Stimulated activated CD4-positive, alpha-beta T cell treated with anti-CD3 and anti-CD28 coated beads, Interleukin-12 subunit alpha, Interleukin-12 subunit beta, amount 100 ng/mL, for 24 hours (primary cell): ENCODE measurements at regions not wholly inside any gene's neighbourhood (a gene's known extent, or its start where the extent isn't known, plus 50 kb on each side); places are given as distances from the start of the nearest gene placed in this dataset.
"Not testable (repeated sequence)": the region's sequence is repeated elsewhere in the genome, so short reads cannot be mapped to it uniquely, and the experiment has no call there.

Experiments used
- DNase-seq, 2 experiments: peaks; one replicate each; pipeline ENCODE4 v3.0.0-alpha.2; 2020; ENCODE audit warnings: low read depth in 2 of 2

DNA sequence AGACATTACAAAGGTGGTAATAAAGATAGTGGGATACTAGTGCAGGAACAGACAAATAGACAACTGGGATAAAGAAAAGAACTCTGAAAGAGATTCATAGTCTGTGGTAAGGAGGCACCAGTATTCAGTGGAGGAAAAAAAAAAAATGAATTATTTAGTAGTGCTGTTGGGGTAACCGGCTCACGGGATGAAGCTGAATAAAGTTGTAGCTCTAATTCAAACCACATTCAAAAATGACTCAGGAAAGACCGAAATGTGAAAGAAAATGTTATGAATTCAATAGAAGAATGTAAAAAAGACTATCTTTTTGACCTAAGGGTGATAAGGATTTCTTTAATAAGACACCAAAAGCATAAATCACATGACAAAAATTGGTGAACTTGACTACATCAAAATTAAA is 83.1 kb upstream of the HABP2 start:
- DNase-seq, result no peak

DNA sequence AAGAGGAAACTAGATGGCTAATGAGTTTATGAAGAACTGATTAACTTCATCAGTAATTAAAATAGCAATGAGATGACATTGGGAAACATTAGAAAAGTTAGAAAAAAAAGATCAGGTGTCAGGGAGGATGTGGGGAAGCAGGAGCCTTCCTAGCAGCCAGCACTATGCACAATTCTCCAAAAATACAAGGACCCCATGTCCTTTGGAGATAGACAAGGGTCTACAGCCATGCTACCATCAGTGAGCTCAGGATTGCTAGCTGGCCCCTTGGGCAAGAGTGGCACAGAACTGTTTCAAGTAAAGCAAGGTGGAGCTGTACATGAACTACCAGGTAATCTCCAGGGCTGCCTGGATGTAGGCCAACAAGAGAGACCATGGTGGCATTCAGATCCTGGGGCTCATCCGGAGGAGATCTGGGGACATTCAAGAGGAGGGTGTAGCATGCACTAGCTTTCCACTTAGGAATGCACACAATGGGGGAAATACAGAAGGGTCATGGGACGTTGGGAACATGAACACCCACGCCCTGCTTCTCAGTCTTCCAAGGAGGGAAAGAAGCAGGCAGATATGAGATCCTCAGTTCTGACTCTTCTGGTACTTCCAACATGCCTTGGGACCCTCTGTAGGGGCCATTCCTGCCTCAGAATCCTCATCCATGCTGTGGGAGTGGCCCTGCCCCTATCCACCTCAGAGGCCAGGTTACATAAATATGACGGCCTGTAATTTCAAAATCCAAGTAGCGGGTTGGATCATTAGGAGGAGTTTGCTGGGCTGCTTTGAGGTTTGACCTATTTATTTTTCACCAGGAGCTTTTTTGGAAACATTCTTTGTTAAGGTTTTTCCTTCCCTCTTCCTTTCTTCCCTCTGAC is 82.2 kb upstream of the HABP2 start:
- no peak for DNase-seq

DNA sequence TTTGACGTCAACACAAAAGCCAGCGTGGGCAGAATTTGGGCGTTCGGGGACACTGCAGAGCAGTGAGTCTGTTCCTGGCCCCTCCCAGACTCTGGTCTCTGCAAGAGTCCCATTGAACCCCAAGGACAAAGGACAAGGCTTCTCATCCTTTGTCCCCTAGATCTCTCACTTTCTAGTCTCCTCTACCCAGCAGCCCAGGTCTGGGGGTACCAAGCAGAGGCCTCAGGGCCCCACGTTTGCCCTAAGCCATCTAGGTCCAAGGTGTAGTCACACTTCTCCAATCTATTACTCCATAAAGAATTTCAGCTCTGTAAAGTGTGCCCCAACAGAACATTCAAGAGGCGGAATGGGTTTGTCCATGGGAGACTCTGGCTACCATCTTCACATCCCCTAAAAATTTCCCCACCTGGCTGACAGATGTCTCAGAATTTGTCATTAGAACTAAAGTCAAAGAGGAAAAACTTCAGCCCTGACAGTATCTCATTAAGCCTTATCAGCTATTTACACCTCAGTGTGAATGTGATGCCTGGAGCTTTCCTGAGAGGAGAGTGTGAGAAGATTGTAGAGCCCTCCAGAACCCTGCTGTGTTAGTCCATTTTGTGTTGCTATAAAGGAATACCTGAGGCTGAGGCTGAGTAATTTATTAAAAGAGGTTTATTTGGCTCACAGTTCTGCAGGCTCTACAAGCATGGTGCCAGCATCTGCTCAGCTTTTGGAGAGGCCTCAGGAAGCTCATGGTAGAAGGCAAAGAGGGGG is 81.4 kb upstream of the HABP2 start:
- no peak for DNase-seq

DNA sequence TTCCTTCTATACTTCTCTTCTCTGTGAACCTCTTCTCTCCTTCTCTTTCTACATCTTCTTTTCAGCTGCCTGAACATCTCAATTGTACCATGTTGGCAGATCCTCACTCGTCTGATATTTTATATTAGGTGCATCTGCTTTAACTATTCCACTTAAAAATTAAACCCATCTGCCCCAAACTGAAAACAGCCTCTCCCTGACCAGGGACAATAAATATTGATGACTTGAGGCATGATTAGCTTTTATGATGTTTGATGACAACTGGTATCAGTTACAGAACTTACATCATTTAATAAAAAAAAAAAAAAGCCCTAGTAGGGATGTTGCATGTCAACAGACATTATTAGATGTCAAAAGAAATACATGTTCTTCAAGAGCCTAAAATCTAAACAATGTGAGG is 79.8 kb upstream of the HABP2 start:
- DNase-seq, result no peak

DNA sequence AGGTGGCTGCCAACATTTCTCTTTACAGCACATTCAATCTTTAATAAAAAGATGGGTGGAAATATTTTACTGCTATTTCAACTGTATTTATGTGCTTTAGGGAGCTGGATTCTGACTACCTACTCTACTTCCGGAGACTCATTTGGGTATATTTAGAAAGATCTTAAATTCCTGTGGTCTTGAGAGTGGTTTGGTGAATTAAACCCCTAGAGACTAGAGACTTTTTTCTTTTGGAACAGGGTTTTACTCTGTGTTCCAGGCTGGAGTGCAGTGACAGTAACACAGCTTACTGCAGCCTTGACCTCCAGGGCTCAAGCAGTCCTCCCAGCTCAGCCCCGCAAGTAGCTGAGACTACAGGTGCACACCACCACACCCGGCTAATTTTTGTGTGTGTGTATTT is 79.0 kb upstream of the HABP2 start:
- DNase-seq, result no peak

DNA sequence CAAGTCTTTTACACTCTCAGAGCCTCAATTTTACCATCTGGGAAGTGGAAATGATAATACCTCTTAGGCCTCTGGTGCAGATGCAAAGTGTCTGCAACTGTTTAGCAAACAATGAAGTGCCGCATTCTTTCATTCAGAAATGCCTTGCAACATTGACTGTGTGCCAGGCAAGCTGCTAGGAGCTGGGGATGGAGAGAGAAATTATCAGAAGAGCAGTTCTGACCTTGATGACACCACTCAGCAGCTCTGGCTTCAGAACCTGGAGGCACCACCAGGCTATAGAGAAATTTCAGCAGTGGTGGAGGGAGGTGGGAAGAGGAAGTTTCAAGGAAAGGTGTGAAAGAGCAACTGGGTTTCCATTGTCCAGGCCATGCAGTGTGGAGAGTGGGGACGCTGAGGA is 78.1 kb upstream of the HABP2 start:
- DNase-seq, result no peak

DNA sequence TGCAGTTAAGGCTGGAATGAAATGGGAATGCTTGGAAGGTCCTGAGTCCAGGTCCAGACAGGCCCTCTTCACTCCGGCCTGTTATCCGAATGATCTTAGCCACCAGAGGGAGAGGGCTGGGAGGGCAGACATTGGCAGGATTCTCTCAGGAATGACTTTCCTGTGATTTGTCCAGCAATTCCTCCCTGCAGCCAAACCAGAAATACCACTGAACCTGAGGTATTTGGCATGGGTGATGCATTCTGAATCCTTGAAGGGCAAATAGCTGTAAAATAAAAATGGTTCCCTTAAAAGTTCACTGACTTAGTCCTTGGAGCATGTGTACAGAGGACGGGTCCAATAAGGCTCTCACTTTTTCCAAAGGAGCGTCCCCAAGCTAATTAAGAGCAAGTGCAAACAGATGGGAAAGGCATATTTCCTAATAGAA is 77.5 kb upstream of the HABP2 start:
- DNase-seq, result no peak

DNA sequence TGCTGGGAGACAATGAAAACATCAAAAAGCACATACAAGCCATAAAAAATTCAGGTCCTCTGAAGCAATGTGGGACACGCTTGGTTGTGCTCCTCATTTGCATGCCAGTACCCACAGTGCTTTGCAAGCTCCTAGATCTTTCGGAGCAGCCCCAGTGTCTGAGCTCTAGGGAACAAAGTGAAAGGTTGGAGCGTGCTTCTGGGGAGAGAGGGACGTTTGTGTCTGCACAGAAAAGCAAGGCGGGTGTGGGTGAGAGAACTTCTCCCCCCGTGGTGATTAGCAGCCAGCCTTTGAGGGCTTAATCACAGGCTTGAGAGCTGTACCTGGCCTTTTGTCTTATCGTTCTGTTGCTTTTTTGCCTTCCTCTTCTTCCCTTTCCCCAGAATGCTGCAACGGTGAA is 76.7 kb upstream of the HABP2 start:
- DNase-seq, result no peak

DNA sequence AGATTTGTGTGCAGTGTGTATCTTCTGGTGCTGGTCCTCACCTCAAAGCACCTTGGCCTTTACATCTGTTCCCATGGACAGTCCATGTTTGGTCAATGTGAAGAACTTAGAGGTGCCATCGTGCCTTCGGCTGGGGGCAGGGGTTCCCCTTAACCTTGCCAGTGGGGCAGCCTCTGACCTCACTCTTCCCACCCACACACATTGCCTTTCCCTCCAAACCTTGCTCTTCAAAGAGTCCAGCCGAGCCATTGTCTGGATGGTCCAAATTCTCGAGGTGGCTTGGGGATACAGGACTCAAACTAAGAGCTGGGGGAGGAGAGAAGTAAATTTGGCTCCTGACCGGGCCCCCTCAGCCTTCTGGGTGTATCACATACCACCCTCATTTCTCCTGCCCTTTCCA is 76.2 kb upstream of the HABP2 start:
- DNase-seq, result no peak

DNA sequence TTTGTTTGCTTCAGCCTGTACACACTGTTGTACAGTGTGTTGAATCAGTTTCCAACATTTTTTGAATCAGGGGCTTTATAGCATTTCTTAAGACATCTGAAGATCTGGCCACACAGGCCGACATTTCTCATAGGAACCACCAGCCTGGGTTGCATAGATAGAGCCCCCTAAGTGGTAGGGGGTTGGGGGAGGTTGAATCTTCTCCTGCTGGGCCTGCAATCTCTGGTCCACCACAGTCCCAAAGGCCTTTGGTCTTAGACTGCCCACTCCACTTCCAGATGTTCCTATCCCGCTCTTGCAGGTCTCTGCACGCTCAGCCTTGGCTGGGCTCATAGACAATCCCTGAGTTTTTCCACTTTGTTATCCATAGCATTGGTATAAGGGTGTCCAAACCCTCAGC is 75.4 kb upstream of the HABP2 start:
- no peak for DNase-seq

DNA sequence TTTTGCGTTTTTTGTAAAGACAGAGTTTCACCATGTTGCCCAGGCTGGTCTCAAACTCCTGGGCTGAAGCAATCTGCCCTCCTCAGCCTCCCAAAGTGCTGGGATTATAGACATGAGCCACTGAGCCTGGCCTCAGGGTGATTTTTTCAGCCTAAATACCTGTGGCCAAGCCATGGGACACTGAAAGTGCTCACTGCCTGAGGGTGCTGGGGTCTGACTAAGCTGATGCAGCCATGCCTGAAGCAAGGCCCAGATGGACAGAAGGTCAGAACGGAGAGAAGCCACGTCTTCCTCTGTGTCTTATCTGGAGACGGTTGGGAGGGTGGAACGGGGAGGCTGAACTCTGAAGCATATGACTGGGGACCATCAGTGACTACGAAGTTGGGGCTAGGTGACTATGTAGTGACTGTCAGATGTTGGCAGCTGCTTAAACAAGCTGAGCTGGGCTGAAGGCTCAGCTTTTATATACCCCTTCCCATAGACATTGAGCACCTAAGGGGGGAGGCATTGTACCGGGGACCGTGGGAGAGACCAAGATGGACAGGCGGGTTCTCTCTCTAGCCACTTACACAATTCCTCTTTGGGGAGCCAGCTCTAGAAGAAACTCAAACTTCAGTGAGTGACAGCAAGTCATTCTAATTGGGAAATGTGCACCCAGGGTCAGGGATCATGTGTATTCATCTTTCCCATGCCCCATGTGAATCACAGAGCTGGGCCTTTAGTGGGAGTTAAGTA is 73.3 kb upstream of the HABP2 start:
- DNase-seq, result no peak

DNA sequence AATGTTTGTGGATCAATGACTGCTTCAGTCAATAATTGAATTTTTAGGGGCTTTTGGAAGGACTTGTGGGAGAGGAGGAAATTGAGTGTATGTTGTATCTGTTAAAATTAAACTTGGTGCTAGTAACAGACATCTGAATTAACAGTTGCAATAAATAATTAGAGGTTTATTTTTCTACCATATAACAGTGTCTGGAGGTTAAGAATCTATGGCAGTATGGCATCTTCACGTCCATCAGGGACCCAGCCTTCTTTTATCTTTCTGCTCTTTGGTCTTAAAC is 72.8 kb upstream of the HABP2 start:
- no peak for DNase-seq

DNA sequence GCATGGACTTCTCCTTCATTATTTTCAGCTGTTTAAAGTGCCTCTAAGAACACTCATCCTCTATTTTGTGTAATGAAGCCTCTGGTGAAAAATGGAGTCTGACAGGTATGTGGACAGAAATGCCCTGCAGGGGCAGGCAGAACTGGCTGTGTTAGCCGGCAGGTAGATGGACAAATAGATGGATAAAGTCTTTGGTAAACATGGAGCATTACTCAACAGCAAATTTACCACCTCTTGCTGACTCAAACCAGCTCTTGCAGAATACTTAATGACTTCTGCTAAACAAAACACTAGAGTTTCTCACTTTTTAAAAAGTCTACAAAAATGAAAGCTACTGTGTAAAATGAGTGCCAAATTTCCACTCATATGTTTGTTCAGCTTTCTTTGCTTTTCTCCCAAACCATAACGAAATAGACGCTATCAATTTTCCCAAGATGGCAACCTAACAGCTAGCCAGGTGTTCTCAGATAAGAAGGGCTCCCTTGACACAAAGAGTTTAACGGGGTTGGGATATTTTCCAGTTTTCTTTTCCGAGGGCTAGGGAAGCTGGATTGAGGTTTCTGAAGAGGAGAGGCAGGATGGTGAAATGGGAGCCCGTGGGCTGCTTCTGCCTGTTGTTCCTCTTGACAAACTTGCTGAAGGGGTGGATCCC is 71.9 kb upstream of the HABP2 start:
- DNase-seq, result no peak

DNA sequence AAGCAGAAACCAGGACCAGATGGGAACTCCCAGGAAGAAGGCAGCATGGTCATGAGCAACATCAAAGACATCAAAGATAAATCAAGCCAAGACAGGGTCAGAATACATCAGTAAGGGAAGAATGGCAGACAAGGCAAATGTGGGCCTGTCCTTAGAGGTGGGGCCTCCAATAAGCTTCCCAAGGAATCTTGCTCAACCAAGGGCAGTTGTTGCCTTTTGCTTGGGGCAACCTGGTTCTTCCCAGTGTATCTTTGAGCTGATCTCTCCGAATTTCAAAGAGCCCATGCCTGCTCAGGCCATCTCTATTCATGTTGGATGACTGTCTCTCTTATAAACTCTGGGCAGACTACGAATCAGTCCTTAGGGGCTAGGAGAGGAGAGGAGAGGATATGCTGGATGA is 68.4 kb upstream of the HABP2 start:
- DNase-seq, result no peak

DNA sequence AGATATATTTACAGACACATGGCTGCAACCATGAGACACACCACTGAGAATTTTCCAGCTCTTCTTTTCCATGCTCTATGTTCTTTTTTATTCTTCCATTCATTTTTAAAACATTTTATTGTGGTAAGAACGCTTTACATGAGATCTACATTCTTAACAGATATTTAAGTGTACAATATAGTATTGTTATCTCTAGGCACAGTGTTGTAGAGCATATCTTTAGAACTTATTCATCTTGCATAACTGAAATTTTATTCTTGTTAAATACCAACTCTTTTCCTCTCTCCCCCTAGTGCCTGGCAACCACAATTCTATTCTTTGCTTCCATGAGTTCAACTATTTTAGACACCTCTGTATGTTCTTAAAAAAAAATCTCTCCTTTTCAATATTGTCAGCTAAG is 67.1 kb upstream of the HABP2 start:
- no peak for DNase-seq

DNA sequence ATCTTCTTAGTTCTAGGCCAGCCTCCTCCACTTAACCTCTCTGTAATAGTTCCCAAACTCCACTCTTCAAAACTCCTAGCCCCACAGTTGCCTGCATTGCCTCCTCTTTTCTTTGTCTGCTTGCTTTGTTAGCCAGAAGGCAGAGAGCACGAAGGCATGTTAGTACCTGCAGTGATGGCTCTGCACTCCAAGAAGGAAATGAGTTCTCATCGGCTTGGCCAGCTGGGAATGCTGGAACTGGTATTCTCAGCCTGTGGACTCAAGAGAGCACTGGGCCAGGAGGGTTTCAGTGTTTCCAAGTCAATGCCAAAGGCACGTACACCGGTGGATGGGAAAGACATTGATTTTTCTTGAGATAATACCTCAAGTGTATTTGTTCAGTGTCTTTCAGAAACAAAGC is 66.3 kb upstream of the HABP2 start:
- DNase-seq, result no peak

DNA sequence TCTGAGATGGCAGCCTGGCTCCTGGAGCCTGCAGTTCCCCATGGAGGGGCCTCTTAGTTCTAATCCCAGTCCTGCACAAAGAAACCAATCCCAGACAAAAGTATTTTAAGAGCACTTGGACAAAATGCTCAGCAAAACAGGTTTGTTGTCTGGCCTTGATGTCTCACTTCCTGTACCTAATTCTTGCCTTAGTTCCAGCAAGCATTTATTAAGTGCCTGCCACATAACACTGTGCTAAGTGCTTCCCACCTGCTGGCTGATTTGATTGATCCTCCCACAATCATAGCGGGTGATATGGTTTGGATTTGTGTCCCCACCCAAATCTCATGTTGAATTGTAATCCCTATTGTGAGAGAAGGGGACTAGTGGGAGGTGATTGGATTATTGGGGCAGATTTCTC is 65.7 kb upstream of the HABP2 start:
- DNase-seq, result no peak

DNA sequence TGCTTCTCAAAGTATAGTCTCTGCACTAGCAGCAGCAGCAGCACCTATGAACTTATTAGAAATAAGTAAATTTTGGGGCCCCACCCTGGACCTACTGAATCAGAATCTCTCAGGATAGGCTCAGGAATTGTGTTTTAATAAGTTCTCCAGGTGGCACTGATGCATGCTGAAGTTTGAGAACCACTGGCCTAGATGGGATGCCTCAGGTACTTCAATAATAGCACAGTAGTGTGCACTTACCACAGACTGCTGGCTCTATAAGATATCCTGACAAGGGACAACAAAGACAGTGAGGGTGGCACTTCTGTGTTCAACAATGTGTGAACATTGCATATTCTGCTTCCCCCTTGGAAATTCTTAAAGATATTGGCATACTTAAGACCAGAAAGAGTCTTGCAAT is 64.7 kb upstream of the HABP2 start:
- DNase-seq, result no peak

DNA sequence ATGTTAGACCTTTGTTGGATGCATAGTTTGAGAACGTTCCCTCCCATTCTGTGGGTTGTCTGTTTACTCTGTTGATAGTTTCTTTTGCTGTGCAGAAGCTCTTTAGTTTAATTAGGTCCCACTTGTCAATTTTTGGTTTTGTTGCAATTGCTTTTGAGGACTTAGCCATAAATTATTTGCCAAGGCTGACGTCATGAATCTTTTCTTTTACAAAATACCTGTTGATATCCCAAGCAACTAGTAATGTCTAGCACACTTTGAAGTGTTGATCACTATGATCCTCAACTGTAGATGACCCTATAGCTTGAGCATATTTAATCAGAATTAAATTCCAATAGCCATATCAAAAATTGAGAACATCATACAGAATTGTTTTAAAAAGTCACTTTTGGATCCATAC is 63.3 kb upstream of the HABP2 start:
- not testable (repeated sequence) for DNase-seq

DNA sequence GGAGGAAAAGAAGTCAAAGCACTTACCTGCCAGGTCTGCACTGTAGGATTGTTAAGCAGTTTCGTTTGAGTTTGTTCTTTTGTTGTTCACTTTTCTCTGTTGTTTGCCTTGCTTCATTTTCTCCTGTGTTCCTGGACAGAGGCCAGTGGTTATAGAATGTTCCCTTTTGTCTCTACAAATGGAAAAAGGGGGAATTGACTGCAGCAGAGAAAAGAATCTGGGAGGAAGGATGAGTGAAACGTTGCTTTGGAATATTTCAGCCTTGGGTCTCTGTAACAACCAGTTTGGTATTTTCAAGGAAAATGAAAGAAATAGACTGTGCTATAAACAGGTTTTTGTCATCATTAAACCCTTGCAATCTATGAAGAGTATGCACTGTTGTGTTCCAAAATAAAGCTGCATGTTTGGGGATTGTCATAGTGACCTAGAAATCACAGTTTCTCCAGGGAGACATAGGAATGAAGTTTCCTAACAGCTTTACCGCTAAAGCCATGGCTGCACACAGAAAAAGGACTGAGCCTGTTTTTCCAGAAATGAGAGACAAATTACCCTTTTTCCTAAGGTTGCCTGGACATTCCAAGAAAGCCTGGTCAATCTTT is 60.8 kb upstream of the HABP2 start:
- no peak for DNase-seq

DNA sequence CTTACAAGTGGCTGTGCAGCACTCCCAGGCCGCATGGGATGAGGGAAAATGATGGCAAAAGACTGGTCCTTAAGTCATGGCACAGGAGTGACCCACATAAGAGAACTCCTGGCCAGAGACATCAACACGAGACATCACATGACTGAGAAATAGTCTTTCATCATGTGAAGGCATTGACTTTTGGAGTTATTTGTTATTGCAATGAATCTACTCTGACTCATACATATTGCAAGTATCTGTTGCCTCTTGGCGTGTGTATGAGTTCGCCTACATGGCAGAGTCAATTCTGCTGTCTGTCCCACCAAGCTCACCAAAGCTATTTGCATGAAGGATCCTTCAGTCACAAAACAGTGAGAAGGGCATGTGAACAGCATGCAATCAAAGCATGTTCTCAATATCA is 59.7 kb upstream of the HABP2 start:
- no peak for DNase-seq

DNA sequence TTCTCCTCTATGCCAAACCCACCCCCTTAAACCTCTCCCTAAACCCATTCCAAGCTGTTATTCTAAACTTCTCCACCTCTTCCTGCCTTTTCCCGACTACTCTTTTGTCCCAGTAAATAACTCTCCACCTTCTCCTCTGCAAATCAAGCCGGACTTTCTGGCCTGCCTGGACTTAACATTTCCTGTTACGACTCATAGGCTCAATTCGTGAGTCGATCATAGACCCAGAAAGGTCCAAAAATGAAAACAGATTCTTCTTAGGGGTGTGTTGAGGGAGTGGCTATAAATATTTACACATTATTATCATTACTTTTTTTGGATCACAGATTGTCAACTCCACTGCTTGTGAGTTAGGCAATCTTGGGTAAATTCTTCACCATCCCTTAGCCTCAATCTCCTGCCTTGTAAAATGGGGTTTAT is 59.0 kb upstream of the HABP2 start:
- DNase-seq, result no peak
